HG03097 (cell line): ENCODE measurements at regions not wholly inside any gene's neighbourhood (a gene's known extent, or its start where the extent isn't known, plus 50 kb on each side); places are given as distances from the start of the nearest gene placed in this dataset.

Source experiments
- ATAC-seq: cut with Tn5 transposase; IDR thresholded peaks from one replicate; pipeline ENCODE4 v1.9.1; 2021; ENCODE audit not compliant: unreplicated experiment, low FRiP score

DNA sequence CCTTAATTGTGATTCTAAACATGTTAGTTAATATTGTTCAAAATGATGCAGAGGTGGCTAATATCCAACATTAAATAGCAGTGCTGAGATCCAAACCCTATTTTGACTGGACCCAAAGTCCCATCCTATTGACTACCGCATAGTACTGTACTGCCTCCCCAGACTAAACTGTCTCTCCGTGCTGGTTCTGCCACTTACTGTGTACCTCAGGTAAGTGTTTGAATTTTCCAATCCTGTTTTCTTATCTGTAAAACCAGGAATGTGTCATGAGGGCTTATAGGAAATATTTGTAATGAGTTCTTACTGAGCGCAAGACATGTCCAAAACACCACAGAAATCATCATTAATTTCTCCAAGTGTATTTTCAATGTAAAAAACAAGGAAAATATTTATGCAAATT, 209.2 kb upstream of the CD180 start:
- ATAC-seq: no peak

DNA sequence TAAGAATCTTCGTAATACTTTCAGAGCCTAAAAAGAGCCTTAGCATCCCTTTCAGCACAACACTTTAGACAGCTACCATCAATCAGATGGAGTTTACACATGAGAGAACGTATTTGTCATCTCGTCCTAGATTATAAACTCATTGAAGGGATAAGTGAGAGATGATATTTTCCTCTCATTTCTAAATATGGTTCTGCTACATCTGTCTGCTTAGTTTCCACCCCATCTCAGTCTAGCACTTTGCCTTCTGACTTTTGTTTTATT, 208.4 kb upstream of the CD180 start:
- no peak for ATAC-seq

DNA sequence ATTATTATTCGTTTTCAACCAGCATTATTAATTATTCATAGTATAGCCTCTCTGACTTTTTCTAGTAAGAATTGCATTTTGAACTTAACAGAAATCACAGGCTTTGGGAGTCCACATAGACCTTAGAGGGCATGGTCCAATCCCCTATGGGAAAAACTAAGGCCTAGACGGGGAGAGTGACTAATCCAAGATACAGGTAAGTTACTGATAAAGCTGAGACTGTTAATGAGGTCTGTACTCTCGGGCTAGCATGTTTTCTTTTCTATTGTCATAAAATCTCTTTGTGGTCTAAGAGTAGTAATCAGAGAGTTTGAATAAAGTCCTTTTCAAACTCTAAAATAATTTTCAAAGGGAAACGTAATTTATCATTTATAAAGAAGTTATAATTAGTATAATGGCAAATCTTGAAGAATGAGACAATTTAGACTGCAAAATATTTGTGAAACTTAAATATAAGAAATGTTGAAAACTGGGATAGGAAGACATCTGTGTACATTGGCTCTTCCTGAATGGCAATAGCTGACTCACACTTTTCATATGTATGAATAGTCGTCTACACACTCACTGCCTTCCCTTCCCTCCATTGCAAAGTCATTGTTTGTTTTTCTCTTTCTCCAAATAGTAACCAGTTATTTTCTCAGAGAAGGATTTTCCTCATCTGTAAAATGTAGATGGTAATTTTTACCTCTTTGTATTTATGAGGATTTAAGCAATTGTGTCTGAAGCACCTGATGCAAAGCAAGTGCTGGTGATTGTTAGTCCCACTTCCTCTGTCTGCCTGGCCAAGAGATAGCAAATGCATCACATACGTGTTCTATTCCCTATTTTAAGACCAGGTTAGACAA, 207.9 kb upstream of the CD180 start:
- ATAC-seq: no peak

DNA sequence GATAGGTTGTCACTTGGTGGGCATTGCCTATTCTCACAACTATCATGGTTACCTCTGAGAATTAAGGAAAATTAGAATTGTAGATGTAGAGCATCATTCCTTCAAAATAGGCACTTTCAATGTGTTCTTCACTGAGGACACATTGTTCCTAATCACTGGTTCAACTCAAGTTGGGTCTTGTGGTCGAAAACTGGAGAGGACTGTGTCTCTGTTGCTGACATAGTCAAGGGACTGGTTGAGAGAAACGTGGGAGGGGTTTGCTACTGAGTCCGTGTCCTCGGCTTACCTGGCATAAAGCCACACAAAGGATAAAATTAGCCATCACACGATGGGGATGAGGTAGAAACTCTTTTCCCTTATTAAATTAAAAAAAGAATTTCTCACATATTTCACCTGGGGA, 205.9 kb upstream of the CD180 start:
- no peak for ATAC-seq

DNA sequence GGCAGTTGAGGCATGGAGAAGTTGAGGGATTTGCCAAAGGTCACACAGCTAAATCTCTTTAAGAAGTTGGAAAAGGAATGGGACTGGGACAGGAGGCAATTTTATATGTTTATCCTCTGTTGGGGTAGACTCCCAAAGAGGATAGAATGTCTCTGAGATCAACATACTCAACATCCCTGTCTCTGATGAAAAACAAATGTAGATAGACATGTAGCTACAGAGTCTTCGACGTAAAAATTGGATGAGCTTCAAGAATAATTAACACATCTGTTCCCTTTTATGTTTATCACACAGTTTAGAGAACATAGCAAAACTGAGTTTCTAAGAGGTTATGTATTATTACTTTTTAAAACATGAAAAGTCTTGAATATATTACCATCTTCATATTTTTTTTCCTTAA, 204.6 kb upstream of the CD180 start:
- ATAC-seq: no peak

DNA sequence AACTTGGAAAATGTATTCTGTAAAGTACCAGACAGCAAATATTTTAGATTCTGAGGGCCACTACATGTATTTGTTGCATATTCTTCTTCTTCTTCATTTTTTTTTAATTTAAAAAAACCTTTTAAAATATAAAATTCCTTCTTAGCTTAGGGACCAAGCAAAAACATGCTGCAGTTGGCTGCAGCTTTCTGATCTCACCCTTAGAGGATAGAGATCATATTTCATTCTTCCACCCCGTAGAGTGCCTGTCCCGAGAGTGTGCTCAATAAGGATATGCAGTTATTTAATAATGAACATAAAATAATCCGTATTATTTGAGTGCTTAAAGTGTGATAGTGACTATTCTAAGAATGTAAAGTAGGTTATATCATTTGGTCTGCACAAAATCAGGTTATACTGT, 204.2 kb upstream of the CD180 start:
- ATAC-seq: no peak

DNA sequence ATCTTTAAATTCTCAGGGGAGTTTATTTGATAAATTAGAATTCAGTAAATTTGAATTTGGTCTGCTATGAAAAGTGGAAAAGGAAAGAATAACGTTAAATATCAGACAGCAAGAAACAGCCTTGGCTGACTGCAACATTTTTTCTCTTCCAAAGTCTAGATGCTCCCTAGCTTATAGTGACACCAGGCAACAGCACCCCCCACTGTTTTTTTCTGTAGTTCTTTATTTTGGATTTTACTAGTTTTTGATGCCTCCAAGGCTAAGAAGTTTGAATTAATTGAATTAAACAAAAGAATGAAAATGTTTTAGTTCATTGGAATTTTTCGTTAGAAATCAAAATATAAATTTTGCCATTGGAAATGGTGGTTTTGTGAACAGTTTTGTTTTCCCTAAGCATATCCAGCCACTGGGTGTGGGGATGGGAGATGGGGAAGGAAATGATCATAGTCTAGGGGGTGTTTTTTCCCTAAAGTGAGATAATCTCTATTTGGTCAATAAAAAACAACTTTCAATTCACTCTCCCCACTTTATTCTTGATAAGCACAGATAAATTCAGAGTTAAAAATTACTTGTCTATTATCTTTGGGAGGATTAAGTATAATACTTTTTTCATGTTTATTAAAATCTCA, 199.3 kb upstream of the CD180 start:
- ATAC-seq: no peak

DNA sequence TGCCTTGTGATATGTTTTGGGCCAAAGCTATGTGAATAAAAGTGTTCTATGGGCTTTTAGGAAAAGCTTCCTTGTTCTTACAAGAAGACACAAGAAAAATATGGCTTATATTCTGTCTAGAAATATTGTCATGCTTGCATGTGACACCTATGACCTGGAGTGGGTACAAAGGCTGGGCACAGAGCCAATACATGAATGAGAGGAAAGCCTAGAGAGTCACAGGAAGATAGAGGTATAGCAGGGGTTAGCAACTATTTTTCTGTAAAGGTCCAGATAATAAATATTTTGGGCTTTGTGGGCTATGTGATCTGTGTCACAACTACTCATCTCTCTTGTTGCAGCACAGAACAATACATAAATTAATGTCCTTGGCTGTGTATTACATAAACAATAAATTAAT, 196.6 kb upstream of the CD180 start:
- ATAC-seq: no peak

DNA sequence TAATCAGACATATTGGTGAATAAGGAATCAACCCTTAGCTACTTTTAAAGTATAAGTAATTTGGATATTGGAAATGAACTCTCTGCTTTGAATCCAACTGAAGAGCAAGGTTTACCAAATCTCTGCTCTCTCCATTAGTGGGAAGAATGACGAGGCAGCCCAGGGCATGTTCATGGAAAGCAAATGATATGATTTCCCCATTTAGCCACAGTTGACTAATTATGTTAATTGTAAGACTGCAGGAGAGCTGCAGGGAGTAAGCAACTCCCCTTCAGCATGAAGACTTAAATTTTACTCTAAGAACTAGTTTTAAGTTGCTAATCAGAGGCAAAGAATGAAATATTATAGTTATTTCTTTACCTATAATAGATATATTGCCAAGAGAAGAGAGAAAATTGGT, 194.3 kb upstream of the CD180 start:
- no peak for ATAC-seq

DNA sequence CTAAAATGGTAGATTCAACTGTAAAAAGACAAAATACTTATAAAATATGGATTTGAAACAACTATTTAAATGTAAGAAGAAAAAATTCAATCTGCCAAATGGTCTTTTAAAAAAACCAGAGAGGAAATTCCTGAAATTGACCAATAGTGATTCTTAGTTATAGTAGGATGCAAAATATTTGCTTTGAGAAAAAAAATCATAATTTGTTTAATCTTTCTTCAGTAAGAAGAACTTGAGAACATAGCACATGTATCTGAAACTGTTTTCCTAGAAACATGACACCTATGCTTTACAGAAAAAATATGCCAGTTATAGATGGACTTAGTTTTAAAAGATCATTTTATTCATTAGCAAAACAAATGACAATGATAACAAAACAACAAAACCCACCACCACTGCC, 186.9 kb upstream of the CD180 start:
- ATAC-seq: no peak

DNA sequence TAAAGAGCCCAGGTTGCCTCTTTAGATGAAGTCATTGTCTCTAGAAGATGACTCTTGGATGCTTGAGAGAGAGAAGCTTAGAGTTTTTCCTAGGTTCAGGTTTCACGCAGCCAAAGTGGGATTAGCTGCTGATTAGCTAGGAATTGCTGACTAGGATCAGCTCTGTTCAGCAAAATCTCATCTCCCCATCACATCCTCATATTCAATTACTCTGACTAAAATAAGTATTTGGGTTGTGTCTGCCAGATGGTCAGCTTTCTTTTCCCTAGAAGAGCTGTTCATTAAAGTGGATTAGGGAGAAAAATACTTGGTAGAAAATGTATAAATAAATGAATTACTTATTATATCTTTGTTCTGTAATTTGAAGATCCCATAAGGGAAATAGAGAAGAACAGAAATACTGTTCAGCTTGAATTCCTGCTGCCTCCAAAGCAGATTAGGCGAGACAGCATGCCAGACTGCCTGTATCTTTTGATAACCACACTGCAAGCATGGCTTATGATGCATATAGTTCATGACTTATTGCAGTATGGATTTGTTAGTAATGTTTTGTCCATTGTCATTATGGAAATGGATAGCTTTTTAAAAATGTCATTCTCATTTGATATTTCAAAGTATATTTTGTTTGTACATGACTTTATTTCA, 184.8 kb upstream of the CD180 start:
- ATAC-seq: no peak

DNA sequence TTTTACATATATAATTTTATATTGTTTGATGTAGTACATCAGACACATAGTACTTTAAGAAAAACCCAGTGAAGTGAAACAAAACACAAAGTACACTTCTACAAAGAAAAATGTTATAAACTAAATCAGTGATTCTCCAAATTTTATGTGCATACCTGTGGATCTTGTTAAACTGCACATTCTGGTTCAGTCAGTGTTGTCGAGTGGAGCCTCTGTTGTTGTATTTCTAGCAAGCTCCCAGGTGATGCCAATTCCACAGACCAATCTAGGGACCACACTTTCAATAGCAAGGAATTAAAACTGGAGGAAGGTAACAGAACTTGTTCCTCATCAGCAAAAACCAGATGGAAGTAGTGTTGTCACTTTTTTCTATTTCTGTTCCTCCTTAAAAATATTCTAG, 183.8 kb upstream of the CD180 start:
- ATAC-seq: no peak

DNA sequence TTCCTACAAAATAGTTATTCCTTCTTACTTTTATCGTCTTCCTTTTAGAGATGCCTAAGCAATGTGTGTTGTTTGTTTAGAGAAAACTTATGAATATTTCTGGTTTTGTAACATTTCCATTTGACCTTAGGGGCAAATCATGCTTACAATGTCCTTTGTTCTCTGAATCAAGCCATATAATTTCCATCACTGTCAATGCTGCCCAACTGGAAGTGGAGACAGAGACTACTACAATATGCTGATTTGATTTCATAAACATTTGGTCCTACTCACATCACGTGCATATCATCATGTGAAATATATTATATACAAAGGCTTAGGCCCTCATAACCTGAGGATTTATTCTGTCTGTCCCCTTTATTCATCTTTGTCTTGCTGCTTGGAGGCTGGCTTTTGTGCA, 183.2 kb upstream of the CD180 start:
- no peak for ATAC-seq

DNA sequence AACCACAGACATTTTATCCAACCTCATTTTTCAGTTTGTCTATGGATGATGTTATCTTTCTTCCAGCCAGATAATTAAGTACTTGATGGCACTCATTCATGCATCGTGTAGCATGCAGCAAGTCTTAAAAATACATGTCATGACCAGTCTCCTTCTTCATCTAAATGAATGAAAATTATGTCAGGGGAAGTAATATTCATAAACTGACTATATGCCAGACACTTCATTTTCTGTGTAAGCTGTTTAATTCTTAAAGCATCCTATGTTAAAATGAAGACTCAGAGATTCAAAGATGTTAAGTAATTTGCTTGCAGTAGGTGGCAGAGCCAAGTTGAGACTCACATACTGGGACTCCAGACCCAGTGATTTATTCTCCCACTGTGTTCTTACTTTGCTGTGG, 181.7 kb upstream of the CD180 start:
- ATAC-seq: no peak

DNA sequence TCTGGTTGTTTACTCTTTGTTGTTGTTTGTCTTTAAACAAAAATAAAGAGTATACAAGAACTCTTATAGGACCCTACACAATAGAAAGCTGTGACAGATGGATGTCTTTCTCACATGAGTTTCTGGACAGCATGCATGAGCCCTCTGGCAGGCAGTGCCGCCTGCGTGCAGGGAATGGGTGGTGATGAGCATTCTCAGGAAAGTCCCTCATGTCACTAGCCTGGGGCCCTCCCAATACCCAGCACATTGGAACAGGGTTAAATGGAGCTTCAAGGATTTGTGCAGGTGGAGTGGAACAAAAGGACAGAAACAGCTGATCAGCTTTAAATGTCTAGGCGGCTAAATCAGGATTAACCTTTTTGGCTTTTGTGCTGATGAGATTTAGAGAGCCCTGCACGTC, 181.0 kb upstream of the CD180 start:
- no peak for ATAC-seq

DNA sequence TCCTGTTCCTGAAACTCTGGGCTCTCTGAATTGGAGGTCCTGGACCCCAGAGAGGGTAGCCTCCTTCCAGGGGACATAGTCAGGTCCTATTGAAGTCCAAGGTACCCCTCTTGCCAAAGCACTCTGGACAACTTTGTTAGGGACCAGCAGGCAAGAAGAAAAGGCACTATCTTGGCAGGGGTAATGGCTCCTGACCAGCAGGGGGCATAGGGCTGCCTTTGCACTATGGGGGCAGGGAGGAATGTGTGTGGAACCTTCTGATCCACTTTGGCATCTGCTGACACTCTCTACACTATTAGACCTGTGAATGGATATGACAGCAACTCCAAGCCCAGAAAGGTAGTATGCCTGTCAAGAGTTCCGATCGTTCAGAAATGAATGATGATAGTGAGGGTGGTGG, 179.0 kb upstream of the CD180 start:
- ATAC-seq: no peak

DNA sequence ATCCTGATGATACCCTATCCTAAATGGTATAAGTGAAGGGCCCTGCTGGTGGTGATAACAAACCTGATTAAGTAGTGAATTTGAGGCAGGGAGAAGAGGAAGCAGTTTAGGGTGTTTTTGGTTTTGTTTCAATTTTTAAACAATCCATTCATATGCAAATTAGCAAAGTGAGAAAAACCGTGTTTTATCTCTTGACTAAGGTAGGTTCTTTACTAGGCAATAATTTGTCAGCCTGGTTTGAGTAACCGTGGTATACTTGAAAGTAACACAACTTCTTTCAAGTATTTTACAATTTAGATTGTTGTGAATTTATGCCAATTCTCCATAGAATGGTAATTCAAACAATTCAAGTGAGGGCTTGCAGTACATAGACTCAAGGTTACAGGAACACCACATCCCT, 177.8 kb upstream of the CD180 start:
- no peak for ATAC-seq

DNA sequence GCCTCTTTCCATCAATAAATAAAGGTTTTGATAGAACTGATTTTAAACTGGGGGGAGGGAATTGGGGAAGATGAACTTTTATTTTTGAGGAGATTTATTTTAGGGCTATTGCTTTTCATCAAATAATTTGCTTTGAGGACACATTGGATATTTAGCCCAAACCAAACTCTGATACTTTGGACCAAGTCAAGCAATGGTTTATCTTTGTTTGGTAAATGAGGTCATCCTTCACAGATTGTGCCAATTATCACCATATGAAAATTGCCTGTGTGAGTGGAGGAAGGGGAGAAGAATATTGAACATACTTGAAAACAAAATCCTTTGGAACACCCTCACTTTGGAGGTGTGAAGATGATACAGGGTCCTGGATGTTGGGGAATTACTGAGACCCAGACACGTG, 176.9 kb upstream of the CD180 start:
- ATAC-seq: no peak

DNA sequence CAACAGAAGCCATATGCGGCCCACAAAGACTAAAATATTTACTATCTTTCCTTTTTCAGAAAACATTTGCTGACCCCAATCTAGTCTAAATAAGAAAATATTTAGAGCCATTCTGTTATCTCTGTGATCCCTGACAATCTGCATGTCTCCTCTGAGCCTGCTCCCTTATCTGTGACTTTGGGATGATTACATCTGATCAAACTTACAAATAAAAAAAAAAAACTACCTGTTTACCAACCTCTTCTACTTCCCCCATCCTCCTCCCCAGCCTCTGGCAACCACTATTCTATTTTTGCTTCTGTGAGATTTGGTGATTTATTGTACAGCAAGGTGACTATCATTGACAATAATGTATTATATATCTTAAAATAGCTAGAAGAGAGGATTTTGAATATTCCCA, 176.3 kb upstream of the CD180 start:
- ATAC-seq: no peak

DNA sequence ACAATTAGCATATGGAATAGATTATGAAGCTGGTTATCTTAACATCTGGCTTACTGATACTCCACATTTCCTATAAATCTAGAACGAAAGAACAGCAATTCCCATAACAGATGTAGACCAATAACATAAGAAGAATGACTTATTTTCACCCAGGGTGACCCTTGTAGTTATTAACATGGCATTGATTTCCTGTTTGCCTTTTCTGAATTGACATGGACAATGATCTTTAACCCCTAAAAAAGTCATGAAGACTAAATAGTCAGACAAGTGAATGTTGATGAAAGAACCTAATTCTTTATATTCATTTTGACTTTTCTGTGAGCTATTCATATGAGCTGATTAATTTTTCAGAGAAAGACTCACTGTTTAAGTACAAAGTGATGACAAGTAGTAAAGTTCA, 175.3 kb upstream of the CD180 start:
- ATAC-seq: no peak

DNA sequence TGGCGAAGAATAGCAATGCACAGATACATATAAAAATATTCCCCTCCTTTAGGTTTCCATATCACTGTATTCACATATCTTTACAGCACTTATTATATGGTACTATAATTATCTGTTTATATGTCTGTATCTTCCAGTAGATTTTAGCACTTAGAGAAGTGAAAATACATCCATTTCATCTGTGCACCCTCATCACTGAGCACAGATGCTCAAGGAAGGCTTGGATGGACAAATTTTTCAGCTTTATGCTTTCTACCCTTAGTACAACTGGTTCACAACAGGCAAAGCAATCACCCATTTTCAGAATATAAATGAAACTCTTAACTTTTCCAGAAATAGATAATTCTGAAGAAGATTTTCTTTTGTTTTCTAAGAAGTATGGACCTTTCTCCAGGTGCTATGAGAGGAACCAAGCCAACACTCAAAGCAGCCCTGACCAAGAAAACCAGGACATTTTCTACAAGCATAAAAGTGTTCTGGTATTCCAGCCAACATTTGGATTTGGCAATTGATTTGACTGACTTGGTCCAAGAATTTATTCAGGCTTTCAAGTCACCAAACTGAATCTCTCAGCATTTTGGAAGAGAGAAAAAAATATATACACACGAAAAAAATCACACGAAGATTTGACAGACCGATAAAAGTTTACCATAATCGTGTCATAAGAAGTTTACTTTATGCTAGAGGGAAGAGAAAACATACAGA, 170.2 kb upstream of the CD180 start:
- no peak for ATAC-seq

DNA sequence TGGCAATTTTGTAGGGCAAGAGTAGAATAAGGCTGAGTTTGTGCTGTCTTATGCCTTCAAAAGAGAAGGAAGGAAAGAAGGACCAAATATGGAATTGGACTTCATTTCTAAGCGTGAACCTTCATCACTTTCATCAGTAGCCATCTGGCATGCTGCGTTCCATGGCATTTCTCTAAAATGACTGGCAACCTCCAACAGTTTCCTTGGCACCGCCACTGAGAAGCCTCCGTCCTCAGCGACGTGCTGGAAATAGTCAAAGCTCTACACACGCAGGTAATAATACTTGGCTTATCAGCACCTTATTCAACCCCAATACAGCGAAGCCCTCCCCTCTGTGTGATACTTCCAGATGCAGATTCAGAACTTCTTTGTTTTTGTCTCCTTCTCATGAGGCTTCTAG, 169.7 kb upstream of the CD180 start:
- no peak for ATAC-seq
